Erythroblast (primary cell): ENCODE measurements at regions not wholly inside any gene's neighbourhood (a gene's known extent, or its start where the extent isn't known, plus 50 kb on each side); places are given as distances from the start of the nearest gene placed in this dataset.

Source experiments
- GATA1 ChIP-seq: IDR thresholded peaks from 2 replicates; pipeline ENCODE4 v1.6.1; 2011; ENCODE audit warnings: low read depth, mild to moderate bottlenecking, control low read depth, low read length, moderate library complexity
- POLR2A ChIP-seq: IDR thresholded peaks from 2 replicates; pipeline ENCODE4 v1.6.1; 2011; ENCODE audit warnings: mild to moderate bottlenecking, low read length

DNA sequence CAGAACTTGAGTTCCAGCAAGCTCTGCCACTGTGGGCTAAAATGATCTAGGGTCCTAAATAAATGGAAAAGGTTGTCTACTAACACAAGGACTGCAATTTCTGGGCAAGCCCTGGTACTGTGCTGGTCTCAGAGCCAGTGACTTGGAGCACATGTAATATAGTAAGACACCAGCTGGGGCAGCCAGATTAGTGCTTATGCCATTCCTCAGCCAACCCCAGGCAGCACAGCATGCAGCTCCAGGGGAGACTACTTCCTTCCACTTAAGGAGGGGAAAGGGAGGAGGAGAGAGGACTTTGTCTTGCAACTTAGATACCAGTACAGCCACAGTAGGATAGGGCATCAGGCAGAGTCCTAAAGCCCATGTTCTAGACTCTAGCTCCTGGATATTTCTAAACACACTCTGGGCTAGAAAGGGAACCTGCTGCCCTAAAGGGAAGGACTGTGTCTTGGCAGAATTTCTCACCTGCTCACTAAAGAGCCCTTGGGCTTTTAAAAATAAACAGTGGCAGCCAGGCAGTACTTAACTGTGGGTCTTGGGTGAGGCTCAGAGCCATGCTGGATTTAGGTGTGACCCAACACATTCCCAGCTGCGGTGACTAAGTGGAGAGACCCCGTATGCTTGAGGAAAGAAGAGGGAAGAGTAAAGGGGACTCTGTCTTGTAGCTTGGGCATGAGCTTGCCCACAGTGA, 223.7 kb upstream of the BCHE start:
- TF ChIP-seq POLR2A: no peak
- TF ChIP-seq GATA1: no peak
